Panc1 (cell line): ENCODE measurements at regions not wholly inside any gene's neighbourhood (a gene's known extent, or its start where the extent isn't known, plus 50 kb on each side); places are given as distances from the start of the nearest gene placed in this dataset.

Experiments
- ATAC-seq: fragments of 200-7000 bp; cut with Tn5 transposase; 2 replicates; pipeline ENCODE4 v1.9.1; 2020; ENCODE audit warnings: mild to moderate bottlenecking, moderate library complexity
- BruUV-seq: library from RNA; stranded (reverse); fragments of 400-500 nt; replicated peaks from 2 replicates; lab custom pipeline; 2021; lab: Mats Ljungman, UMichigan
- CTCF ChIA-PET: fragments of 300-600 bp; sonication (Branson Sonifier 250); formaldehyde crosslinking; loops from one replicate; lab custom pipeline; 2022; ENCODE audit warnings: antibody characterized with exemption; lab: Charles Lee
- POLR2A ChIA-PET: fragments of 300-600 bp; sonication (Branson Sonifier 250); formaldehyde crosslinking; loops from one replicate; lab custom pipeline; 2022; ENCODE audit warnings: antibody characterized with exemption; lab: Charles Lee
- DNase-seq: peaks from one replicate; pipeline ENCODE4 v3.0.0-alpha.2; 2010; ENCODE audit warnings: low read depth, low spot score
- H3K27ac ChIP-seq: 2 replicates; pipeline ENCODE4 v1.5.1; 2011; ENCODE audit warnings: mild to moderate bottlenecking, low read length, inconsistent platforms
- H3K27me3 ChIP-seq: fragments of 200-500 bp; sonication (Bioruptor generic); 2 replicates; pipeline ENCODE4 v1.6.0; 2014; ENCODE audit warnings: low read length, inconsistent platforms; ENCODE audit not compliant: control insufficient read depth, insufficient read depth
- H3K36me3 ChIP-seq: fragments of 200-500 bp; sonication (Bioruptor generic); 2 replicates; pipeline ENCODE4 v1.5.1; 2014; ENCODE audit warnings: inconsistent platforms, mild to moderate bottlenecking, low read length, moderate library complexity; ENCODE audit not compliant: control insufficient read depth, insufficient read depth
- H3K4me1 ChIP-seq: 2 replicates; pipeline ENCODE4 v1.5.1; 2011; ENCODE audit warnings: inconsistent platforms, mild to moderate bottlenecking, low read length, moderate library complexity; ENCODE audit not compliant: control insufficient read depth, insufficient read depth
- H3K4me3 ChIP-seq, 2 experiments: 2 replicates each; pipeline ENCODE4 v1.5.1; 2011 to 2012; ENCODE audit warnings: low read depth in 2 of 2, low read length in 2 of 2, mild to moderate bottlenecking in 2 of 2, inconsistent platforms in 1 of 2, moderate library complexity in 1 of 2
- H3K9me3 ChIP-seq: fragments of 200-500 bp; sonication (Bioruptor generic); 2 replicates; pipeline ENCODE4 v1.5.1; 2014; ENCODE audit warnings: low read depth, mild to moderate bottlenecking, inconsistent platforms, low read length, moderate library complexity; ENCODE audit not compliant: control insufficient read depth, insufficient read depth
- POLR2AphosphoS5 ChIP-seq: IDR thresholded peaks from 2 replicates; pipeline ENCODE4 v1.6.1; 2012; ENCODE audit warnings: mild to moderate bottlenecking, low read depth, low read length, moderate library complexity
- SIN3A ChIP-seq: IDR thresholded peaks from 2 replicates; pipeline ENCODE4 v1.6.1; 2012; ENCODE audit warnings: low read depth, mild to moderate bottlenecking, low read length, moderate library complexity, borderline replicate concordance; ENCODE audit not compliant: insufficient read depth
- TCF7L2 ChIP-seq: IDR thresholded peaks from 2 replicates; pipeline ENCODE4 v1.6.1; 2011; ENCODE audit warnings: mild to moderate bottlenecking, low read depth, low read length, inconsistent platforms
- in situ Hi-C: cut with HindIII; loops from 2 replicates; pipeline ENCODE4 v1.10.0; 2016; ENCODE audit warnings: low sequenced_read_pairs, low pct_unique_long_range_greater_than_20kb
- intact Hi-C: fragments of 100-400 bp; cut with micrococcal nuclease; formaldehyde crosslinking; loops from one replicate; pipeline ENCODE4 v1.10.0; 2022; ENCODE audit not compliant: unreplicated experiment
- TF ChIP-seq, protein P1 (sequence below): fragments of 450-650 bp; IDR thresholded peaks from 2 replicates; pipeline ENCODE4 v1.5.1; 2017; ENCODE audit warnings: mild to moderate bottlenecking
- TF ChIP-seq, protein P2 (sequence below), 2 experiments: IDR thresholded peaks; 2 replicates each; pipeline ENCODE4 v1.6.1; 2011 to 2012; ENCODE audit warnings: low read depth in 2 of 2, control low read depth in 1 of 2, low read length in 1 of 2, mild to moderate bottlenecking in 1 of 2, moderate library complexity in 1 of 2; ENCODE audit not compliant: insufficient read depth in 1 of 2

DNA sequence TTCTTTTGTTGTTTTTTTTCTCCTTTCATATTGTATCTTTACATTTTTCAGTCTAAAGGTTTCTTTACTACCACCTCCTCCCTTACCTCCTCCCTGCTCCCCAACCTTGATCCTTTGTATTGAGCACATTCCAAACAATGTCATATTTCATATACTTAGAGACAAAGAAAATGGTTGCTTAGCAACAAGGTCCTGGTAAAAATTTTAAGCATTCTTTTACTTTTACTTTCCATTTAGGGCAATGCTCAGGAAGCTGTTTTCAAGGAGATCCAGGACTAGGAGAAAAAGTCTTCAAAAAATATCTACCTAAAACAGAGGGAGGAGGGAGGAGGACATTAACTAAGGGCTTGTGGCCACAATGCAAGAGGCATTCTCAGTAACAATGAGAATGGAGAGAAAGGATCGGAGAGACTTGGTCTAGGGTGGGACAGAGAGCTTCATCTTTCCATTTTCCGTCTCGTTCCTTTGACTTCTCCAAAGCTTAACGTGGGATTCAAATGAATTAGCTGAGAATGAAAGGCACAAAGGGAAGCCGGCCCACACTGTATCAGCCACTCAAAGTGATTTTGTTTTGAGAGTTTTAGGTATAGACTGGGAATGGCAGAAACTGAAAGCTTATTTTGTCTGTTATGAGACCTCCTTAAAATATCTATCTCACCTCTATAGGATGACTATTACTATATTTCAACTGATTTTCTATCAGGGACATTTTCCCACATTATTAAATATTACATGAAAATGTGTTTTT is 455.7 kb downstream of the RAB38 start:
- intact Hi-C loops (no loop called here), in situ Hi-C loops (no loop called here)
- H3K36me3 ChIP-seq: no peaks in the 10 kb centered on the region
- TF ChIP-seq, protein P1, sequence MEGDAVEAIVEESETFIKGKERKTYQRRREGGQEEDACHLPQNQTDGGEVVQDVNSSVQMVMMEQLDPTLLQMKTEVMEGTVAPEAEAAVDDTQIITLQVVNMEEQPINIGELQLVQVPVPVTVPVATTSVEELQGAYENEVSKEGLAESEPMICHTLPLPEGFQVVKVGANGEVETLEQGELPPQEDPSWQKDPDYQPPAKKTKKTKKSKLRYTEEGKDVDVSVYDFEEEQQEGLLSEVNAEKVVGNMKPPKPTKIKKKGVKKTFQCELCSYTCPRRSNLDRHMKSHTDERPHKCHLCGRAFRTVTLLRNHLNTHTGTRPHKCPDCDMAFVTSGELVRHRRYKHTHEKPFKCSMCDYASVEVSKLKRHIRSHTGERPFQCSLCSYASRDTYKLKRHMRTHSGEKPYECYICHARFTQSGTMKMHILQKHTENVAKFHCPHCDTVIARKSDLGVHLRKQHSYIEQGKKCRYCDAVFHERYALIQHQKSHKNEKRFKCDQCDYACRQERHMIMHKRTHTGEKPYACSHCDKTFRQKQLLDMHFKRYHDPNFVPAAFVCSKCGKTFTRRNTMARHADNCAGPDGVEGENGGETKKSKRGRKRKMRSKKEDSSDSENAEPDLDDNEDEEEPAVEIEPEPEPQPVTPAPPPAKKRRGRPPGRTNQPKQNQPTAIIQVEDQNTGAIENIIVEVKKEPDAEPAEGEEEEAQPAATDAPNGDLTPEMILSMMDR: no peak
- no peak for TF ChIP-seq SIN3A
- no peak for TF ChIP-seq POLR2AphosphoS5
- TF ChIP-seq, protein P2, sequence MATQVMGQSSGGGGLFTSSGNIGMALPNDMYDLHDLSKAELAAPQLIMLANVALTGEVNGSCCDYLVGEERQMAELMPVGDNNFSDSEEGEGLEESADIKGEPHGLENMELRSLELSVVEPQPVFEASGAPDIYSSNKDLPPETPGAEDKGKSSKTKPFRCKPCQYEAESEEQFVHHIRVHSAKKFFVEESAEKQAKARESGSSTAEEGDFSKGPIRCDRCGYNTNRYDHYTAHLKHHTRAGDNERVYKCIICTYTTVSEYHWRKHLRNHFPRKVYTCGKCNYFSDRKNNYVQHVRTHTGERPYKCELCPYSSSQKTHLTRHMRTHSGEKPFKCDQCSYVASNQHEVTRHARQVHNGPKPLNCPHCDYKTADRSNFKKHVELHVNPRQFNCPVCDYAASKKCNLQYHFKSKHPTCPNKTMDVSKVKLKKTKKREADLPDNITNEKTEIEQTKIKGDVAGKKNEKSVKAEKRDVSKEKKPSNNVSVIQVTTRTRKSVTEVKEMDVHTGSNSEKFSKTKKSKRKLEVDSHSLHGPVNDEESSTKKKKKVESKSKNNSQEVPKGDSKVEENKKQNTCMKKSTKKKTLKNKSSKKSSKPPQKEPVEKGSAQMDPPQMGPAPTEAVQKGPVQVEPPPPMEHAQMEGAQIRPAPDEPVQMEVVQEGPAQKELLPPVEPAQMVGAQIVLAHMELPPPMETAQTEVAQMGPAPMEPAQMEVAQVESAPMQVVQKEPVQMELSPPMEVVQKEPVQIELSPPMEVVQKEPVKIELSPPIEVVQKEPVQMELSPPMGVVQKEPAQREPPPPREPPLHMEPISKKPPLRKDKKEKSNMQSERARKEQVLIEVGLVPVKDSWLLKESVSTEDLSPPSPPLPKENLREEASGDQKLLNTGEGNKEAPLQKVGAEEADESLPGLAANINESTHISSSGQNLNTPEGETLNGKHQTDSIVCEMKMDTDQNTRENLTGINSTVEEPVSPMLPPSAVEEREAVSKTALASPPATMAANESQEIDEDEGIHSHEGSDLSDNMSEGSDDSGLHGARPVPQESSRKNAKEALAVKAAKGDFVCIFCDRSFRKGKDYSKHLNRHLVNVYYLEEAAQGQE (IDR thresholded peaks at IDR 0.05; ENCODE audit: insufficient read depth in 1 of 2, low read depth in 2 of 2, low read length in 1 of 2): no peak
- no peak for TF ChIP-seq TCF7L2
- H3K27me3 ChIP-seq: no peaks in the 10 kb centered on the region
- ChIA-PET CTCF (no interaction called here), POLR2A (no interaction called here)
- no peak overlapping the region for H3K4me3 ChIP-seq
- no peak for ATAC-seq
- no TSS peak for BruUV-seq
- H3K9me3 ChIP-seq: no peaks in the 10 kb centered on the region
- no peaks in the 10 kb centered on the region for H3K4me1 ChIP-seq
- no peak overlapping the region for H3K27ac ChIP-seq
- no peak for DNase-seq

DNA sequence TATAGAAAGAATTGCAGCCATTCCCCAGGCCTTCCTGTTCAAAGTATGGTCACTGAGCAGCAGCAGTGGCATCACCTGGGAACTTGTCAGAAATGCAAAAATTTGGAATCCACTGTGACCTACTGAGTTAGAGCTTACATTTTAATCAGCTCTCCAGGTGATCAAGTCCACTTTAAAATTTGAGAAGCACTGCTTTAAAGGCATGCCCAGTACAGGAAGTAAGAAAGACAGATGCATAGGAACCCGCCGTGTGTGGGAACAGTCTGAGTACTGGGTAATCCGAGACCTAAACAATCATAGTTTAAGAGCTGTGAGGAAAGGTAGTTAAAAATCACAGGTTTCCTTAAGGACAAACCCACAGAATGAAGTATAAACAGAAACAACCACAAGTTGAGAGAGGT is 462.4 kb downstream of the RAB38 start:
- no peak for TF ChIP-seq SIN3A
- no peak for TF ChIP-seq TCF7L2
- TF ChIP-seq, protein P2 (IDR thresholded peaks at IDR 0.05; ENCODE audit: insufficient read depth in 1 of 2, low read depth in 2 of 2, low read length in 1 of 2): no peak
- TF ChIP-seq POLR2AphosphoS5: no peak
- TF ChIP-seq, protein P1: no peak
- CTCF ChIA-PET: no interaction called here
- ATAC-seq (no peak), DNase-seq (no peak)
- Histone ChIP-seq H3K4me3 (no peak overlapping the region), H3K27ac (no peak overlapping the region), H3K36me3 (no peaks in the 10 kb centered on the region), H3K9me3 (no peaks in the 10 kb centered on the region), H3K27me3 (no peaks in the 10 kb centered on the region; the same call in 1 of the 2 replicates), H3K4me1 (no peaks in the 10 kb centered on the region)
- POLR2A ChIA-PET: no interaction called here
- intact Hi-C loops (no loop called here), in situ Hi-C loops (no loop called here)
- BruUV-seq: no TSS peak
